ENCODE measurements at regions not wholly inside any gene's neighbourhood (a gene's known extent, or its start where the extent isn't known, plus 50 kb on each side); places are given as distances from the start of the nearest gene placed in this dataset.

- DNase-seq = no peak
Observed at GRCh38 chr4:101563126-101563525, 215.8 kb upstream of the PPP3CA start.

GRCh38 chr4:101556842-101557241 lies 209.5 kb upstream of the PPP3CA start:
- no peak for DNase-seq

- DNase-seq = no peak
Observed at GRCh38 chr4:101555341-101555880, 208.1 kb upstream of the PPP3CA start.

GRCh38 chr4:101540336-101540735 lies 193.0 kb upstream of the PPP3CA start:
- DNase-seq = no peak

GRCh38 chr4:101528526-101528925 lies 181.2 kb upstream of the PPP3CA start:
- DNase-seq = no peak

GRCh38 chr4:101527188-101527587 lies 179.9 kb upstream of the PPP3CA start:
- DNase-seq = peak; percentile 83

GRCh38 chr4:101515566-101515965 lies 168.2 kb upstream of the PPP3CA start:
- DNase-seq = no peak

- no peak for DNase-seq
Observed at GRCh38 chr4:101515099-101515498, 167.8 kb upstream of the PPP3CA start.

GRCh38 chr4:101512416-101512815 lies 165.1 kb upstream of the PPP3CA start:
- DNase-seq = no peak

- no peak for DNase-seq
Observed at GRCh38 chr4:101501421-101501820, 154.1 kb upstream of the PPP3CA start.

GRCh38 chr4:101500742-101501141 lies 153.4 kb upstream of the PPP3CA start:
- DNase-seq = no peak

- DNase-seq = no peak
Observed at GRCh38 chr4:101475246-101475645, 127.9 kb upstream of the PPP3CA start.

GRCh38 chr4:101471201-101471600 lies 123.9 kb upstream of the PPP3CA start:
- DNase-seq = no peak

GRCh38 chr4:101464596-101464995 lies 117.3 kb upstream of the PPP3CA start:
- DNase-seq = no peak

GRCh38 chr4:101458914-101459313 lies 111.6 kb upstream of the PPP3CA start:
- DNase-seq = no peak

- DNase-seq = no peak
Observed at GRCh38 chr4:101458473-101458872, 111.1 kb upstream of the PPP3CA start.

- no peak for DNase-seq
Observed at GRCh38 chr4:101451086-101451485, 103.8 kb upstream of the PPP3CA start.

GRCh38 chr4:101441446-101441845 lies 94.1 kb upstream of the PPP3CA start:
- DNase-seq = no peak

- no peak for DNase-seq
Observed at GRCh38 chr4:101439926-101440325, 92.6 kb upstream of the PPP3CA start.

- DNase-seq = no peak
Observed at GRCh38 chr4:101421386-101421785, 74.1 kb upstream of the PPP3CA start.

GRCh38 chr4:101420661-101421060 lies 73.3 kb upstream of the PPP3CA start:
- DNase-seq = no peak

- DNase-seq = no peak
Observed at GRCh38 chr4:101419336-101420135, 72.2 kb upstream of the PPP3CA start.

GRCh38 chr4:101418466-101418865 lies 71.1 kb upstream of the PPP3CA start:
- DNase-seq = no peak

- DNase-seq = peak; percentile 76
Observed at GRCh38 chr4:101418055-101418454, 70.7 kb upstream of the PPP3CA start.

GRCh38 chr4:101417046-101417445 lies 69.7 kb upstream of the PPP3CA start:
- no peak for DNase-seq
